Trophoblast cell (in vitro differentiated cells and primary cell): ENCODE measurements at regions not wholly inside any gene's neighbourhood (a gene's known extent, or its start where the extent isn't known, plus 50 kb on each side); places are given as distances from the start of the nearest gene placed in this dataset.

Experiments
- DNase-seq, 2 donors: peaks; one replicate each; pipeline ENCODE4 v3.0.0-alpha.2; 2016
- H2AFZ ChIP-seq: 2 replicates; pipeline ENCODE4 v1.6.1; 2013; ENCODE audit warnings: low read length, moderate library complexity, mild to moderate bottlenecking; ENCODE audit not compliant: insufficient read depth, poor library complexity
- H2AK5ac ChIP-seq: 2 replicates; pipeline ENCODE4 v1.6.1; 2013; ENCODE audit warnings: mild to moderate bottlenecking, low read length
- H2BK120ac ChIP-seq: 2 replicates; pipeline ENCODE4 v1.6.1; 2013; ENCODE audit warnings: low read length, mild to moderate bottlenecking, moderate library complexity; ENCODE audit not compliant: insufficient read depth, poor library complexity
- H2BK12ac ChIP-seq: 2 replicates; pipeline ENCODE4 v1.6.1; 2013; ENCODE audit warnings: mild to moderate bottlenecking, low read length, moderate library complexity
- H2BK5ac ChIP-seq: 2 replicates; pipeline ENCODE4 v1.6.1; 2013; ENCODE audit warnings: low read length, low read depth, moderate library complexity, mild to moderate bottlenecking; ENCODE audit not compliant: poor library complexity
- H3K14ac ChIP-seq: 2 replicates; pipeline ENCODE4 v1.6.1; 2013; ENCODE audit warnings: mild to moderate bottlenecking, low read length
- H3K18ac ChIP-seq: 2 replicates; pipeline ENCODE4 v1.6.1; 2013; ENCODE audit warnings: mild to moderate bottlenecking, low read length
- H3K23ac ChIP-seq: 2 replicates; pipeline ENCODE4 v1.6.1; 2013; ENCODE audit warnings: low read length
- H3K27ac ChIP-seq: 2 replicates; pipeline ENCODE4 v1.5.1; 2013; ENCODE audit warnings: low read depth, mild to moderate bottlenecking, inconsistent platforms, low read length, moderate library complexity
- H3K27me3 ChIP-seq: 2 replicates; pipeline ENCODE4 v1.6.1; 2013; ENCODE audit warnings: inconsistent platforms, mild to moderate bottlenecking, low read length, moderate library complexity; ENCODE audit not compliant: insufficient read depth
- H3K36me3 ChIP-seq, 2 experiments: 1 replicate in 1 of 2; 2 replicates in 1 of 2; pipeline ENCODE4 v1.6.1; 2013; ENCODE audit warnings: low read length in 2 of 2, mild to moderate bottlenecking in 2 of 2, moderate library complexity in 1 of 2; ENCODE audit not compliant: insufficient read depth in 2 of 2, control insufficient read depth in 1 of 2
- H3K4ac ChIP-seq: 2 replicates; pipeline ENCODE4 v1.6.1; 2013; ENCODE audit warnings: low read depth, mild to moderate bottlenecking, low read length, moderate library complexity
- H3K4me1 ChIP-seq, 2 experiments: 1 replicate in 1 of 2; 2 replicates in 1 of 2; pipeline ENCODE4 v1.6.1; 2013; ENCODE audit warnings: low read length in 2 of 2, mild to moderate bottlenecking in 2 of 2, moderate library complexity in 1 of 2; ENCODE audit not compliant: insufficient read depth in 2 of 2, control insufficient read depth in 1 of 2
- H3K4me2 ChIP-seq: 2 replicates; pipeline ENCODE4 v1.6.1; 2013; ENCODE audit warnings: inconsistent platforms, mild to moderate bottlenecking, low read length, moderate library complexity
- H3K4me3 ChIP-seq: 2 replicates; pipeline ENCODE4 v1.5.1; 2013; ENCODE audit warnings: mild to moderate bottlenecking, low read depth, low read length, inconsistent platforms
- H3K79me1 ChIP-seq: one replicate; pipeline ENCODE4 v1.6.1; 2013; ENCODE audit warnings: low read length
- H3K79me2 ChIP-seq: 2 replicates; pipeline ENCODE4 v1.6.1; 2013; ENCODE audit warnings: low read length, mild to moderate bottlenecking; ENCODE audit not compliant: control insufficient read depth, insufficient read depth, poor library complexity
- H3K9ac ChIP-seq: 2 replicates; pipeline ENCODE4 v1.6.1; 2013; ENCODE audit warnings: mild to moderate bottlenecking, low read length
- H3K9me3 ChIP-seq: 2 replicates; pipeline ENCODE4 v1.6.1; 2013; ENCODE audit warnings: low read depth, mild to moderate bottlenecking, control low read depth, inconsistent platforms, low read length; ENCODE audit not compliant: insufficient read depth
- H4K12ac ChIP-seq: 2 replicates; pipeline ENCODE4 v1.6.1; 2013; ENCODE audit warnings: low read depth, mild to moderate bottlenecking, low read length, moderate library complexity
- H4K8ac ChIP-seq: 2 replicates; pipeline ENCODE4 v1.6.1; 2013; ENCODE audit warnings: low read depth, mild to moderate bottlenecking, low read length, moderate library complexity
- H4K91ac ChIP-seq: one replicate; pipeline ENCODE4 v1.6.1; 2013; ENCODE audit warnings: low read depth, mild to moderate bottlenecking, low read length, moderate library complexity
- whole genome bisulfite sequencing: extraction: QIAGEN DNeasy Blood & Tissue Kit; methylation state at CpG from one replicate; pipeline ENCODE4 v1.1.7; 2013; ENCODE audit warnings: missing lambda C conversion rate; ENCODE audit not compliant: insufficient read length, insufficient coverage; ENCODE audit errors: extremely low coverage; 5-methylcytosine and 5-hydroxymethylcytosine counted together

GRCh38 chrX:26908218-26908617 is 554.9 kb downstream of the PPP4R3C start:
- no peaks in the 10 kb centered on the region for H3K9me3 ChIP-seq
- H2BK120ac ChIP-seq: no peak overlapping the region
- no peak overlapping the region for H3K9ac ChIP-seq
- no peak overlapping the region for H2BK12ac ChIP-seq
- H4K91ac ChIP-seq: no peak overlapping the region
- H3K4me1 ChIP-seq: no peaks in the 10 kb centered on the region
- no peak overlapping the region for H2BK5ac ChIP-seq
- no peak overlapping the region for H3K14ac ChIP-seq
- H4K12ac ChIP-seq: no peak overlapping the region
- H3K27ac ChIP-seq: no peak overlapping the region
- no peak overlapping the region for H2AK5ac ChIP-seq
- H3K23ac ChIP-seq: no peak overlapping the region
- no peaks in the 10 kb centered on the region for H3K79me2 ChIP-seq
- H3K4ac ChIP-seq: no peak overlapping the region
- H3K36me3 ChIP-seq: no peaks in the 10 kb centered on the region
- DNase-seq: no peak
- H3K18ac ChIP-seq: no peak overlapping the region
- no peaks in the 10 kb centered on the region for H3K27me3 ChIP-seq
- H4K8ac ChIP-seq: no peak overlapping the region
- H2AFZ ChIP-seq: no peak overlapping the region
- no peak overlapping the region for H3K4me3 ChIP-seq
- no CpG with 5 or more reads among the region's 1 CpG for WGBS
- H3K4me2 ChIP-seq: no peak overlapping the region
- H3K79me1 ChIP-seq: no peaks in the 10 kb centered on the region

GRCh38 chrX:26889574-26889973 is 573.6 kb downstream of the PPP4R3C start:
- no peak overlapping the region for H3K14ac ChIP-seq
- H3K79me2 ChIP-seq: no peaks in the 10 kb centered on the region
- H3K9ac ChIP-seq: no peak overlapping the region
- no peak overlapping the region for H3K4ac ChIP-seq
- H3K27ac ChIP-seq: no peak overlapping the region
- no peak overlapping the region for H2BK120ac ChIP-seq
- no peak overlapping the region for H3K4me2 ChIP-seq
- H4K91ac ChIP-seq: no peak overlapping the region
- no peak overlapping the region for H2BK5ac ChIP-seq
- H3K9me3 ChIP-seq: no peaks in the 10 kb centered on the region
- WGBS: no CpG with 5 or more reads among the region's 3 CpGs
- no peak overlapping the region for H3K23ac ChIP-seq
- H3K4me3 ChIP-seq: no peak overlapping the region
- no peaks in the 10 kb centered on the region for H3K27me3 ChIP-seq
- H3K18ac ChIP-seq: no peak overlapping the region
- no peaks in the 10 kb centered on the region for H3K4me1 ChIP-seq
- H4K8ac ChIP-seq: no peak overlapping the region
- no peak overlapping the region for H2BK12ac ChIP-seq
- H3K79me1 ChIP-seq: no peaks in the 10 kb centered on the region
- H4K12ac ChIP-seq: no peak overlapping the region
- no peak overlapping the region for H2AFZ ChIP-seq
- no peak for DNase-seq
- H2AK5ac ChIP-seq: no peak overlapping the region
- no peaks in the 10 kb centered on the region for H3K36me3 ChIP-seq

- no peak overlapping the region for H4K91ac ChIP-seq
Measured at GRCh38 chrX:26873736-26874135, 589.4 kb downstream of the PPP4R3C start.

DNA sequence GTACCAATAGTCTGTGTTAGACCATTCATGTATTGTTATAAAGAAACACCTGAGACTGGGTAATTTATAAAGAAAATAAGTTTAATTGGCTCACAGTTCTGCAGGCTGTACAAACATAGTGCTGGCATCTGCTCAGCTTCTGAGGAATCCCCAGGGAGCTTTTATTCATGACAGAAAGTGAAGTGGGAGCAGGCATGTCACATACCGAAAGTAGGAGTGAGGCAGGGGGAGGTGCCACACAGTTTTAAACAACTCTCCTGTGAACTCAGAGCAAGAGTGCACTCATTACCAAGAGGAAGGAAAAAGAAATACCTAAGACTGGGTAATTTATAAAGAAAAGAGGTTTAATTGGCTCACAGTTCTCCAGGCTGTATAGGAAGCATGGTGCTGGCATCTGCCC is 591.2 kb downstream of the PPP4R3C start:
- H3K4me1 ChIP-seq: no peaks in the 10 kb centered on the region

More at GRCh38 chrX:26873736-26874135, 589.4 kb downstream of the PPP4R3C start:
- Histone ChIP-seq H2BK5ac (no peak overlapping the region), H3K23ac (no peak overlapping the region), H3K4me3 (no peak overlapping the region), H3K36me3 (no peaks in the 10 kb centered on the region), H3K14ac (no peak overlapping the region), H4K8ac (no peak overlapping the region), H3K9ac (no peak overlapping the region), H3K18ac (no peak overlapping the region), H3K27ac (no peak overlapping the region), H3K4ac (no peak overlapping the region), H3K27me3 (no peaks in the 10 kb centered on the region), H2BK12ac (no peak overlapping the region), H3K4me2 (no peak overlapping the region), H3K79me1 (no peaks in the 10 kb centered on the region), H2AK5ac (no peak overlapping the region), H3K9me3 (no peaks in the 10 kb centered on the region), H4K12ac (peak overlapping the region; percentile 18), H3K4me1 (no peaks in the 10 kb centered on the region), H2AFZ (no peak overlapping the region), H2BK120ac (no peak overlapping the region), H3K79me2 (no peaks in the 10 kb centered on the region)
- no CpG with 5 or more reads among the region's 29 CpGs for WGBS
- DNase-seq: no peak

More for the DNA sequence above, 591.2 kb downstream of the PPP4R3C start:
- Histone ChIP-seq H2AK5ac (no peak overlapping the region), H3K79me2 (no peaks in the 10 kb centered on the region), H4K8ac (no peak overlapping the region), H3K23ac (no peak overlapping the region), H2AFZ (no peak overlapping the region), H3K4me3 (no peak overlapping the region), H3K79me1 (no peaks in the 10 kb centered on the region), H3K9me3 (no peaks in the 10 kb centered on the region), H3K27me3 (no peaks in the 10 kb centered on the region), H3K14ac (no peak overlapping the region), H3K36me3 (no peaks in the 10 kb centered on the region), H3K4ac (no peak overlapping the region), H3K4me2 (no peak overlapping the region), H4K12ac (no peak overlapping the region), H3K18ac (no peak overlapping the region), H2BK5ac (no peak overlapping the region), H2BK12ac (no peak overlapping the region), H2BK120ac (no peak overlapping the region), H4K91ac (no peak overlapping the region), H3K27ac (no peak overlapping the region), H3K9ac (no peak overlapping the region)
- no CpG with 5 or more reads among the region's 1 CpG for WGBS
- DNase-seq: no peak
